OCI-LY3 (cell line): ENCODE measurements at regions not wholly inside any gene's neighbourhood (a gene's known extent, or its start where the extent isn't known, plus 50 kb on each side); places are given as distances from the start of the nearest gene placed in this dataset.

Experiments used
- EZH2phosphoT487 ChIP-seq: fragments of 200-600 bp; shearing (Covaris generic); IDR thresholded peaks from 2 replicates; pipeline ENCODE4 v1.6.1; 2018; ENCODE audit warnings: antibody characterized with exemption, mixed run types, low read depth
- TF ChIP-seq, protein P1 (sequence below): fragments of 200-600, 300-600 bp; sonication (generic); IDR thresholded peaks from 2 replicates; pipeline ENCODE4 v1.5.1; 2014; ENCODE audit warnings: antibody characterized with exemption, low read length, low read depth

DNA sequence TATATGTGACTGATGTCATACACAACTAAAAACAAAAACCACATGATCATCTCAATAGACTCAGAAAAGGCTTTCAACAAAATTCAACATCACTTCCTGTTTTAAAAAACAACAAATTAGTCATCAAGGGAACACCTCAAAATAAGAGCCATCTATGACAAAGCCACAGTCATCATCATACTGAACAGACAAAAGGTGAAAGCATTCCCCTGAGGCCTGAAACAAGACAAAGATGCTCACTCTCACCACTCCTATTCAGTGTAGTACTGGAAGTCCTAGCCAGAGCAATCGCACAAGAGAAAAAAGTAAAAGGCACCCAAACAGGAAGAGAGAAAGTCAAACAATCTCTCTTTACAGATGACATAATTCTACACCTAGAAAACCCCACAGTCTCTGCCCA lies 893.5 kb upstream of the EDIL3 start:
- TF ChIP-seq, protein P1, sequence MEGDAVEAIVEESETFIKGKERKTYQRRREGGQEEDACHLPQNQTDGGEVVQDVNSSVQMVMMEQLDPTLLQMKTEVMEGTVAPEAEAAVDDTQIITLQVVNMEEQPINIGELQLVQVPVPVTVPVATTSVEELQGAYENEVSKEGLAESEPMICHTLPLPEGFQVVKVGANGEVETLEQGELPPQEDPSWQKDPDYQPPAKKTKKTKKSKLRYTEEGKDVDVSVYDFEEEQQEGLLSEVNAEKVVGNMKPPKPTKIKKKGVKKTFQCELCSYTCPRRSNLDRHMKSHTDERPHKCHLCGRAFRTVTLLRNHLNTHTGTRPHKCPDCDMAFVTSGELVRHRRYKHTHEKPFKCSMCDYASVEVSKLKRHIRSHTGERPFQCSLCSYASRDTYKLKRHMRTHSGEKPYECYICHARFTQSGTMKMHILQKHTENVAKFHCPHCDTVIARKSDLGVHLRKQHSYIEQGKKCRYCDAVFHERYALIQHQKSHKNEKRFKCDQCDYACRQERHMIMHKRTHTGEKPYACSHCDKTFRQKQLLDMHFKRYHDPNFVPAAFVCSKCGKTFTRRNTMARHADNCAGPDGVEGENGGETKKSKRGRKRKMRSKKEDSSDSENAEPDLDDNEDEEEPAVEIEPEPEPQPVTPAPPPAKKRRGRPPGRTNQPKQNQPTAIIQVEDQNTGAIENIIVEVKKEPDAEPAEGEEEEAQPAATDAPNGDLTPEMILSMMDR: no peak
- no peak for TF ChIP-seq EZH2phosphoT487
